Putamen (tissue), 1 donor: ENCODE measurements at regions not wholly inside any gene's neighbourhood (a gene's known extent, or its start where the extent isn't known, plus 50 kb on each side); places are given as distances from the start of the nearest gene placed in this dataset.

Experiments used
- DNase-seq: peaks from one replicate; pipeline ENCODE4 v3.0.0-alpha.2; 2016; ENCODE audit warnings: low spot score

DNA sequence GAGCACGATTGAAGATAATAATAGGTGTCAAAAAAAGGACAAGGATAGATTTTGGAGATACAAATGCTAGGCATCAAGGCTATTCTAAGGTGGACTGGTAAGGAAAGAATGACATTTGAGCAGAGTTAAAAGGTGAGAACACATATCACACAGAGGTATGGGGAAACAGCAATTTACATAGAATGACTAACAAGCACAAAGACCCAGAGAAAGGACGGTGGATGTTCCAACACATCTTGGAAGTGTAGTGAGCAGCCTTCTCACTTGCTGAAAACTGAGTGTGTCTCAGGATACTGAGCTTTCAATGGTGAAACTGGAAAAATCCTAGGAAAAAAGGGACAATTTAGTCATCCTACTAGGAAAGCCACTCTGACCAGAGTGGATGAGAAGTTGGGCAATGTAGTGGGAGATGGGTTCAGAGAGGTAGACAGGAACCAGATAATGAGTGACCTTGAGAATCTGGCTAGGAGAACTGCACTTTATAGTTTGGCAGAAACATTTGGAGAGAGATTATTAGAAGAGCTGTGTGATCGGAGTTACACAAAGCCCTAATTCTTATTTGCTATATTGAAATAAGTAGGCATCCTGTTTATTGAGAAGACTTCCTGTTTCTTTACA lies 706.0 kb downstream of the KCNA4 start:
- no peak for DNase-seq

DNA sequence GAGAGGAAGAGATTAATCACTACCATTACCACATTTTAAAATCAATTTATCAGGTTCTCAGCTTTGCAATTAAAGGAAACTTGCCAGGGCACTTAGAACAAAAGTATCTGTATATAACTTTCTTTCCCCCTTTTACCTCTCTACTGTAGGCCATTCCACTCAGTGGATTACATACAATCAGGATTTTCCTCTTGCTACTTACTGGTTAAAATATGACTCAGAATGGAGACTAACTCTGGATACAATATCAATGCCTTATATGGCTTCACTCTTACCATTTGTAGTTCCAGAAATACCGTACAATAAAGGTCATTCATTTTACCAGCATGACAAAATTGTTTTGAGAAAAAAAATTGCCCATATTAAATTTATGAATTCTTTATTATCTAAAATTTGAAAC lies 706.8 kb downstream of the KCNA4 start:
- DNase-seq = no peak

DNA sequence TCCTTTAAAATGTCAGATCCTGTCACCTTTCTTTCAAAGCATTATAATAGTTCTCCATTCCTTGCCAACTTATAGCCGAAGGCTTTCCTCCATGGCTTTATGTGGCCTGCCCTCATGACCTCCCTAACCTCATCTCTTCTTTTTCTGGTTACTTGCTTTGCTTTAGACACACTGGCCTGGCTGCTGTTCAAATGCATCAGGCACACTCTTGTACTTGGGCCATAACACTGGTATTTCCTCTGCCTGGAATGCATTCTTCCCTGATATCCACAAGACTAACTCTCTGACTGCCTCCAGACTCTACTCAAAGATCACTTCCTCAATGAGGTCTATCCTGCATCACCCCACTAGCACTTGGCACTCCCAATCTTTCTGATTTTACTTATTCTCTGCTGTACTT lies 710.3 kb downstream of the KCNA4 start:
- no peak for DNase-seq

DNA sequence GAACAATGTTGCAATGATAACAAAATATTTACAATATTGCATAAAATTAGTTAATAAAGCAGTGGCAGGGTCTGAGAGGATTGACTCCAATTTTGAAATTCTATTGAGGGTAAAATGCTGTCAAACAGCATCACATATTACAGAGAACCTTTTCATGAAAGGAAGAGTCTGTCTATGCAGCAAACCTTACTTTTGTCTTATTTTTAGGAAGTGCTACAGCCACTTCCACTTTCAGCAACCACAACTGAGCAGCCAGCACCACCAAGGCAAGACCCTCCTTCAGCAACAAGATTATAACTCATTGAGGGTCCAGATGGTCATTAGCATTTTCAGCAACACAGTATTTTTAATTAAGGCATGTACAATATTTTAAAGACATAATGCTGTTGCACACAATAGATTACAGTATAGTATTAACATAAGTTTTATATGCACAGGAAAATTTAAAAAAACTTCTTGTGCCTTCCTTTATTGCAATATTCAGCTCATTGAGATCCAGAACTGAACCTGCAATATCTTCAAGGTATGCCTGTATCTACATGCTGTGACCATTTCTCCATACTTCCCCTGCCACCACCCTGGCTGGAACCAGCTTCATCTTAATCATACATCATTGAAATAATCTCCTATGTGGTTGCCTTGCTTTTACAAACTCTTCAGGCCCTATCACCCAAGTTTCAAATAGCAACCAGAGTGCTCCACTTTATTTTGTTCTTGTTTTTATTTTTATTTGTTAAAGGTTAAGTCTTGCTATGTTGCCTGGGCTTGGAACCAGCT lies 711.2 kb downstream of the KCNA4 start:
- no peak for DNase-seq

DNA sequence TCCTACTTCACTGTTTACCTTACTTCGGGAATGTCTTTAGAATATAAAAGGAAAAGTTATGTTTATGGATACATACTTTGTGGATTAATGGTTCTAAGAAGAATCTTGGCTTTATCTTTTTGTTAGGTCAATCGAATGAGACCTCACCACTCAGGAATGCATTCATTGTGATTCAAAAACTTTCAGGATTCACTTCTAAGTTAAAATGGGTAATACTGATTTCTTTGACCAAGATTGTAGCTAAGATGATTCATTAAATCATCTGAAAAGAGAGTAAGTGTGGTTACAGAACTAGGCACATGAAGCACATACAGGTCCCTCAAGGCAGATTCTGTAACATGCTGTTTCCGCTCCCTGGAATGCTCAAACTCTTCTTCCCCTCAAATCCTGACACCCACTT lies 716.4 kb downstream of the KCNA4 start:
- DNase-seq = no peak

DNA sequence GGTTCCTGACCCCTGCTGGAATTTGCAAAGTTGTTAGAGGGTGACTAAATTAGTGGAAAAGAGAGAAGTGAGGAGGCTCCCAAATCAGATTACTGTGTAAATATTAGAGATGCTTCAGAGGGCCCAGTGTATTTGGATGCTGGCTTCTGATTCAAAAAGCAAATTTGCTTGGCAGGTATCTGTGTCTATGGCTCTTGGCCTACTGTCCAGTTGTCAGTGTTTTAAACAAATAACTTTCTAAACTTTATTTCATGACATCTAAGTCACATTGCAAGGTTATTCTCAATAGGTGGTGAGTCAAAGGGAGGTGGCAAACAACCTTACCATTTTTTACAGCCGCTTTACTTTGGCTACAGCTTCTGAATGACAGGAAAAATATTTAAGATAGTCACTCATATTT lies 720.1 kb downstream of the KCNA4 start:
- DNase-seq = no peak

DNA sequence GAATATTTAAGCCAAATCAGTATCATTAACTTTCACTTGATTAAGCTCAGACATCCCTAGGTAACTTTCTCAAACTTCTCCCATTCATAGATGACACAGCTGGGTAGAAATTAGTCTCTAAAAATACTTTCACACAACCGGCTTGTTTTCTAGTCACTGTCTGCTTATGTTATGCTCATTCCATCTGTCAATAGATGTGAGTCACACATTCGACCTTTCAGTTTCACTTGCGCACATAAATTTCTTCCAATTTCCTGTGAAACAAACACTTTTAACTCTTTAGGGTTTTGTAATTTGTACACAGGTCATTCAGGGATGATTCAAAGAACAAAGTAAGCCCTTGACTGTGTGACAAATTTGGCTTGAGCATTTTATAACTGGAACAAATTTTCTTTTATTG lies 723.0 kb downstream of the KCNA4 start:
- DNase-seq = no peak

DNA sequence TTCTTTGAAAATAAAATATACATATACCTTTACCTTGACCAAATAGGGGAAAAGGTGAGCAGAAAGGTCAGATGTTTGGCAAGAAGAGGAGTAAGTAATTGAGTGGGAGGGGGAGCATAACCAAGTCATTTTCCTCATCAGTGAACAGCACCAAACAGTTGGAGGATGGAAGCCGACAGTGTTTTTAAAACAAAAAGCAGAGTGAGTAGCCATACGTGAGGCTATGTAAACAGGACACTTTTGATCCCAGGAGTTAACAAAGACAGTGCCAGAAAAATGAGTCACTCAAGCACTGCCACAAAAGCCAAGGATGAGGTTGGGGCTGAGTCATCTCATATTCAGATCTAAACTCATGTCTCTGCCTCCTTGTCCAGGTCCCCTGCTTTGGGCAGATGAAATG lies 734.7 kb downstream of the KCNA4 start:
- no peak for DNase-seq

DNA sequence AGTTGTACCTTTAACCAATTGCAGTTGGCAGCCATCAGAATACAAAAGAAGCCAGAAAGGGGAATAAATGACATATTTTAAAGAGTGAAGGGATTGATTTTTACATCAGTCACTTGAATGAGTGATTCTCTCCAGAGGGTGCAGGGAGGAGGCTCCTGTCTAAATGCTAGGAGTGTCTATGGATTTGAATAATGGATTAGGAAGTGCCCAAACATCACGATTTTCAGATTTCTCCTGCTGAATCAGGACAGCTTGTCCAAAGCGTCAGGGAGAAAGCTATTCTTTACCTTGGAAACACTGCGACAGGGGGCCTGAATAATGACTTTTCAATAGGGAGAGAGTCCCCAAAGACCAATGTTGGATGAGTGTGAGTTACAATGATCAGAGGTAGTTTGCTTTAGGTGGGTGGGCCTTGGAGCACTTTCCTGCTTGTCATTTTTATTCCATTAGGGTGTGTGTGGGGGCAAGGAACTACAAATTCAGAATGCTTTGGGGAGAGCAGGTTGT lies 735.5 kb downstream of the KCNA4 start:
- no peak for DNase-seq

DNA sequence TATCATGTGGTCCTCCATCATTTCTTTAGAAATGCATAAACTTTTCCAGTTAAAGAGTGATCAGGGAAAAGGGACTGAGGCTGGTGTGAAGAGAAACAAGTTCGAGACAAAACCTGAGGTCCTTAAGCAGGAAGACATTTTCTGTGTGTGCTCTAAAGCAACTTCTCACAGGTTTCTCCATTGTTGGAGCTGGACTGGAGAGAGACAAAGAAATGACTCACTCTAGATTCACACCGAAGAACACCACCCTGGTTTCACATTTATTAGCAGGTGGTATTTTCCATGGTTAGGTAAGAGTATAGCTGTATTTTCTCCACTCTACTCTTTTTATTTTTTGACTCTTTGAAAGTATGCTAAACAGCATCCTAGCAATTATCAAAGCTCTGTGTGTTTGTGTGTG lies 736.4 kb downstream of the KCNA4 start:
- no peak for DNase-seq

DNA sequence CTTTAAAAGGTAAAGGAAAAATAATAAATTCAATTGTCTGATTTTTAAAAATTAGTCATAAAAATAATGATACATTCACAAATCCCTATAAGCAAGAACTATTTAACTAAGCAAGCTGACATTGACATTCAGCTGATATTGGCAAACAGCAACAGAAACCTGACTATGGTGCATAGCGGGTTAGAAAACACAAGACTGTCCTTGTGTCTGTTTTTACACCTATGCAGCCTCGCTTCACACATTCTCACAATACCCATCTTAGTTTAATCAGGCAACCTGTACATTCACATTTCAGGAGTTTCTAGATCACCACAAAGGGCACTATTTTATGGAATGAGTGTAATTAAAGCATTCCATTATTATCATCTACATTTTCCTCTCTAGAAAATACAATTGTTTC lies 737.1 kb downstream of the KCNA4 start:
- no peak for DNase-seq

DNA sequence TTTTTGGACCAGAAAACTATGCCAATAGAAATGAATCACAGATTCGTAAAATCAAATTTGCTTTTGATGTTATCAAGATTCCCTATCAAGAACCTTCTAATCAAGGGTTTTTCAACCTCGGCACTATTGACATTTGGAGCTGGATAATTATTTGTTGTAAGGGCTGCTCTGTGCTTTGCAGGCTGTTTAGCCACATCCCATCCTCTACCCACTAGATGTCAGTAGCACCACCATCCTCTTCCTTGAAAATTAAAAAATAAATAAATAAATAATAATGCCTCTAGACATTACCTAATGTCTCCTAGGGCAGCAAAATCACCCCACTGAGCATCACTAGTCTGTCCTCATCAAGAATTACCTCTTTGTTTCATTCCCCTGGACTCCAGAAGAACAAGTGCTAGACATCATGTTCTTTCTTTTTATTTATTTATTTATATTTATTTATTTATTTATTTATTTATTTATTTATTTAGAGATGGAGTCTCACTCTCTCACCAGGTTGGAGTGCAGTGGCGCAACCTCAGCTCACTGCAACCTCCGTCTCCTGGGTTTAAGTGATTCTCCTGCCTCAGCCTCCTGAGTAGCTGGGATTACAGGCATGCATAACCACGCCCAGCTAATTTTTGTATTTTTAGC lies 744.7 kb downstream of the KCNA4 start:
- no peak for DNase-seq

DNA sequence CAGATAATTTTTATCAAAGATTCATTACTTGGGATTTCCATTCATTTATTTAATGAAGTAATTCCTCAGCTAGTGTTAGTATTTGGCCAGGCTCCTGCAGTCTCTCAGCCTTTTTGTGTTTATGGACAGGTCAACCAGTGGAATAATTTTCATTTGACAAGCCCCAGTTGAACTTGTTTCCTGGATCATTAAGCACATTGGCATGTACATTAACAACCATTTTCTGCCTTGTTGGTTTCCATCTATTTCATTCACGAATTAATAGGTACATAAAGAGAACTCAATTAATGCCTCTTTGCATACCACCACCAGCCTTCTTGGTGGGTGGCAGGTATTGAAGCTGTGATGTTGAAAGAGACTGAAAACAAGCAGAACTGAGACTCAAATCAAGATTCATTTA lies 745.2 kb downstream of the KCNA4 start:
- DNase-seq = no peak

DNA sequence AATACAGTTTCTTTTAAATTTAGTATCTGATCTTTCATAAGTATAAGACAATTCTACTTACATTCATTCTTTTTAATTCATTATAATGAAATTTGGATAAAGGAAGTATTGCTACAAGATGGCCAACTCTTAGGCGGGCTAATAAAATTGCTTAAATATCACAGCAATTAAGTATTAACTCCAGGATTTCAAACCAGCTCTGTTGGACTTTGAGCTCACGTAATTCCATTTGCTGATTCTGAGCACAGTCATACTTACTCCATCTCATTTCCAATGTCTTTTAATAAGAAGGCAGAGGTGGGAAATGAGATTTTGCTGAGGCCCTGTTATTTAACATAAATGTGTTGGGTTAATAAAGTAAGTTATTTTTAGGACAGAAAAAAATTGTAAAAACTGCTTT lies 748.1 kb downstream of the KCNA4 start:
- no peak for DNase-seq

DNA sequence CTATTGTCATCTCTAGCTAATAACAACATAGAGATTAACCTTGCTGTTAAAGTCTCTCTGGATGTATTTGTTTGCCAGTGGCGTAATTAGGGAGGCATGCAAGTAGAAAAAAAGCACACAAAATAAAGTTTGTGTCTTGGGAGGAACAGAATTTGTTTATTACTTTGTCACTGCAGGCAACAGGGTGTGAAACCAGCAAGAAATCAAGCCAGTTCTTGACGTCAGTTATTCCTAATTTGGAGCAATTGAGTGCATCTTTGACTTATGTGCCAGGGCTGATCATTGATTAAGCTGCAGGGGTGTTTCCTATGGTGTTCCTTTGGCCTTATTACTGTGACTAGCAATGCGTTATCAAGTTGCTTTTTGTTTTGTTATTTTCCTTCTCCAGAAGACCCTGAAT lies 751.0 kb downstream of the KCNA4 start:
- DNase-seq = no peak

DNA sequence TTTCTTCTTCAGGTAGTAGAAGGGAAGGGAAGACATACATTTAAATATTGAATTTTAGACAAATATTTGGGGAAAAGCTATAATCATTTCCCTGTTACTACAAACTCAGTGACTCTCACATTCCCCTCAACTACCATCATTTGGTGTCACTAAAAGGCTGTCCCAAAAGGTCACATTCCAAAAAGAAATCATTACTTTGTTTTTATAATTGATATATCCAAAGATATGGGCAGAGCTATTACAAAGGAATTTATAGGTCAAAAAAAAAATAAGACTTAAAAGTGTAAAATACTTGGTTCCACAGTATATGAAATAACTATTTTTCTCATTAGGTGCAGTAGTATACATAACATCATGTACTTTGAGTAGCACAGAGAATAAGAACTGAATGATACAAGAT lies 751.4 kb downstream of the KCNA4 start:
- DNase-seq = no peak

DNA sequence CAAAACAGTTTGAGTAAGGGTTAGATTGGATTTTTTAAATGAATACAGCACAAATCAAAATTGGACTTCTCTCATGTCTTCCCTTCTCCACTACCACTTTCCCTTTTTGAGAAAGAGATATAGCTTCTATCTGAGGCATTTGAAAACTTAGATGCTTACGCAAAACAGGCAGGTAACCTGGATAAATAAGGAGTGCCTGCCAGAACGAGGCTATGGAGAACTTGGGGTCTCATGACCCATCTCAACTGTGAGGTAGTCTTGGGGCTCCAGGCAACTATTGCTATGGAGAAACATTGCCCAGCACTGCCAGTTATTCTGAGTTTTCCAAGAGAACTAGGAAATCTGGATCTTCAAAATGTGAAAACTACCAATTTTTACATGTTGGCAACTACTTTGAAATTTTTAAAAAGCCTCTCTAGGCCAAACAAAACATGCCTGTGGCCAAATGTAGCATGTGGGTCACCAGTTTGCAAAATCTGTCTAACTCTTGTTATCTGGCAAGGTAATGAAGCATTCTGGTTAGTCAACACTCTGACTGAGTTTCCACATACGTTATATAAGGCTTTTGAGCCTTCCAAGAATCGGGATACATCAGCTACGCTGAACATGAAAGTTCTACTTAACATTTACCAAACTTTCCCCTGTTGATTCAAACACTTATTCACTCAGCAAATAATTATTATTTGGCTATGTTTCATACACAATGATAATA lies 752.7 kb downstream of the KCNA4 start:
- no peak for DNase-seq

DNA sequence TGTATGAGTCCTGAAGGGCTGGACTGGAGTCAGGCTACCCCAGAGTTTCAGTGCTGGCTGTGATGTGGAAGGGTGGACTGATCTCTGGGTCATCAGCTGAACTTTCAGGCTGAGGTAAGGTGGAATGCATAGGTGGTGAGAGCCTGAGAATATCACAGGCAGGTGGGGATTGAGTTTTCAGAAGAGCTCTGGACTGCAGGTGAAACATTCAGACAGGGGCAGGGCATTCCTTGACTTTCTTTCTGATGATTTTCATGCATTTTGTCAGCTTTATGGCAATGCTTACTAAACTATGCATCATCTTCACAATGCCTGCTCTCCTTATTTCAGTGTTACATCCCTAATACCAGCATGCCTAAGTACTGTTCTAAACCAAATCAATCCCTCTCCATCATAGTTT lies 755.0 kb downstream of the KCNA4 start:
- DNase-seq = no peak

DNA sequence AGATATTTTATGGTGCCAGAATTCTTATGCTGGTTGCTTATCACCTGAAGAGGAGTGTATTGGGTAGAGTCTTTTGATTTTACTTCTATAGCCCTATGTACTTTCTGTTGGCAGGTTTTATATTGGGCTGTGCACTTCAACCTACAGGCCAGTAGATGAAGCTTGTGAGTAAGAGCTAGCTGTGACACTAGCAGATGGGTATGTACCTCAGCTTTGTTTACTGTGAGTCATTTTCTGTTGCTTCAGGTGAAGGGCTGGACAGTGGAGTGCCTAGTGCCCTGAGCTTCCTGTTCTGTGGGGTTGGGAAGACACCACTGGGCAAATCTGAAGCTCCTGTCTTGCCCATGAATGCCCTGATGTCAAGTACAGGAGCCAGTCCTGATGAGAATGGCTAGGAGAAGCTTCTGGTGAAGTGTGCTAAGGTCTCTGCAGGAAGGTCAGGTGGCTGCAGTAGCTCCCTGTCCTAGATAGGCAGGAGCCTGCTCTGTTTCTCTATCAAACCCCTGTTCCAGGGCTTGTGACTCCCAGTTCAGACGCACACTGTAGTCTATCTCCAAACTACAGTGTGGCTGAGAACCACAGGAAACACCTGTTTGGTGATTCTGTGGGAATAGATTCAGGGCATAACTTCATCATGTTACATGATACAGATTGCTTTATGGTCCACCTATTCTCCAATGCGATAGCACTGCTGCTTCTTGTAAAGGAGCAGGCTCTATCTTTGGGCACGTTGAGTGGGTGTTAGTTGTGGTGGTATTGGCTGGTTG lies 755.7 kb downstream of the KCNA4 start:
- DNase-seq = no peak

DNA sequence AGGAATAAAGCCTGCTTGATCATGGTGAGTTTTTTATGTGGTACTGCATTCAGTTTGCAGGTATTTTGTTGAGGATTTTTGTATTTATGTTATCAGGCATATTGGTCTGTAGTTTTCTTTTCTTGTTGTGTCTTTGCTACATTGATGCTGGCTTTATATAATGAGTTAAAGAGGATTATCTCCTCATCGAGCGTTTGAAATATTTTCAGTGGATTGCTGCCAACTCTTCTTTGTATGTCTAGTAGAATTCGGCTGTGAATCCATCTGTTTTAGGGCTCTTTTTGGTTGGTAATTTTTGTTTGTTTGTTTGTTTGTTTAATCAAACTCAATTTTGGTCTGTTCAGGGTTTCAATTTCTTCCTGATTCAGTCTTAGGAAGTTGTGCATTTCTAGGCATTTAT lies 758.4 kb downstream of the KCNA4 start:
- DNase-seq = no peak

DNA sequence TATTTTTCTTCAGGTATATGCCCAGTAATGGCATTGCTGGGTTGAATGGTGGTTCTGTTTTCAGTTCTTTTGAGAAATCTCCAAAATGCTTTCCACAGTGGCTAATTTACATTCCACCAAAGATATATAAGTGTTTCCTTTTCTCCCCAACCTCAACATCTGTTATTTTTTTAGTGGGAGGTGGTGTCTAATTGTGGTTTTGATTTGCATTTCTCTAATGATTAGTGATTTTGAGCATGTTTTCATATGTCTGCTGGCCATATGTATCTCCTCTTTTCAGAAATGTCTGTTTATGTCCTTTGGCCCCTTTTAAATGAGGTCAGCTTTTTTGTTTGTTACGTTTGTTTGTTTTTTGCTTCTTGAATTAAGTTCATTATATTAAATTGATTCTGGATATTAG lies 760.2 kb downstream of the KCNA4 start:
- no peak for DNase-seq

DNA sequence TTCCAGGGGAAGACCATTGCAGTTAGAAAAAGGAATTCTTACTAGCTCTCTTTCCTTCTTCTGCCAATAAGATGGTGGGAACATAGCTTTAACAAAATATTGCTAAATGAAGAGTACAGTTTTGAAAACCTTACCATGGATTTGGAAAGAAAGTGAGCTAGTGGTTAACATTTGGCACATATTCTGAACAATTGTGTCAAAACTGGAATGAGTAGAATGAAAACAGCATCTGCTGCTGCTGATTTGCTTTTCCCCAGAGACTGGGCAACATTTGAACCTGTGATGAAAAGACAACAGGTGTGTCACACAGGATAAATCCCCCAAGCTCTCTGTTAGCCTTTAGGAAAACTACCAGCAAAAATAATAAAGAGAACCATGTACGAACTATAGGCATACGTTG lies 761.4 kb downstream of the KCNA4 start:
- DNase-seq = no peak
